ENCODE measurements at regions not wholly inside any gene's neighbourhood (a gene's known extent, or its start where the extent isn't known, plus 50 kb on each side); places are given as distances from the start of the nearest gene placed in this dataset.
A peak's percentile ranks its signal among the peaks of the same experiment; 100 is the strongest.

DNA sequence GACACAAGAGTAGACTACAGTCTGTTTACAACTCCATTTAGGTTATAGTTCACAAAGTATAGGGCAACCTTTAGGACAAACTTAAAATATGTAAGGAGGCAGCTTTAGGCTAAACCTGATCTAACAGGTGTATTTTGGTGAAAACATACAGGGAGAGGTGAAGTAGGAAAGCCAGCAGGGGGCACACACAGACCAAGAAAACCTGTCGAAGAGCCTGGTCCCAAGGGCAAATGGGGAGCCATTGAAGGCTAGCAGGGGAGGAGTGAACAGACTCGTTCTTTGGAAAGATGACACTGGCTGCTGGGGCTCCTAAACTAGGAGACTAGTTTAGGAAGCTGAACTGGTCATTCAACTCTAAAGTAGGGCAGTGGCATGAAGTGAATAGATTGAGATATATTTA lies 138.8 kb upstream of the WSCD2 start:
- no peaks in the 10 kb centered on the region for H3K79me1 ChIP-seq (ENCODE audit: low read depth in 1 of 2, low read length in 2 of 2)
- ChIA-PET POLR2A (ENCODE audit: unreplicated experiment) (no interaction called here), CTCF (no interaction called here)
- H3K4me3 ChIP-seq (ENCODE audit: insufficient read depth, low read depth, low read length), result no peak overlapping the region
- no peak overlapping the region for H2AK9ac ChIP-seq (replicated peaks; ENCODE audit: low read depth, low read length, poor library complexity)
- H3K27me3 ChIP-seq (ENCODE audit: control insufficient read depth, insufficient read depth, low read length), result no peaks in the 10 kb centered on the region
- H3K23ac ChIP-seq (ENCODE audit: low read depth, low read length), result no peak overlapping the region
- BruUV-seq (replicated peaks), result no TSS peak
- no peak for DNase-seq
- in situ Hi-C loops (cut with MboI; ENCODE audit: low sequenced_read_pairs), result no loop called here
- no peak overlapping the region for H2BK120ac ChIP-seq (ENCODE audit: low read depth, low read length)
- H3K4ac ChIP-seq (ENCODE audit: low read depth, low read length), result no peak overlapping the region
- no peak overlapping the region for H3K56ac ChIP-seq (ENCODE audit: extremely low read depth, insufficient read depth, low read length)
- dilution Hi-C loops (cut with HindIII; ENCODE audit: low sequenced_read_pairs, unreplicated experiment), result no loop called here
- no peaks in the 10 kb centered on the region for H4K20me1 ChIP-seq (ENCODE audit: insufficient read depth, low read length)
- H2AFZ ChIP-seq (replicated peaks; ENCODE audit: low read length, poor library complexity), result no peak overlapping the region
- no peak overlapping the region for H3K14ac ChIP-seq (replicated peaks; ENCODE audit: low read depth, low read length)
- H3K18ac ChIP-seq (ENCODE audit: low read depth, low read length), result no peak overlapping the region
- H3K9ac ChIP-seq (ENCODE audit: low read depth, low read length), result no peak overlapping the region
- TF ChIP-seq SMC3 (IDR thresholded peaks at IDR 0.05; ENCODE audit: low read depth, low read length) (peak; percentile 12; the same call in 1 of the 2 replicates), RAD21 (IDR thresholded peaks at IDR 0.05; ENCODE audit: low read length) (peak; percentile 19; the same call in 1 of the 2 replicates), RCOR1 (IDR thresholded peaks at IDR 0.05; ENCODE audit: insufficient replicate concordance, low read length) (no peak)
- TF ChIP-seq, protein P1, sequence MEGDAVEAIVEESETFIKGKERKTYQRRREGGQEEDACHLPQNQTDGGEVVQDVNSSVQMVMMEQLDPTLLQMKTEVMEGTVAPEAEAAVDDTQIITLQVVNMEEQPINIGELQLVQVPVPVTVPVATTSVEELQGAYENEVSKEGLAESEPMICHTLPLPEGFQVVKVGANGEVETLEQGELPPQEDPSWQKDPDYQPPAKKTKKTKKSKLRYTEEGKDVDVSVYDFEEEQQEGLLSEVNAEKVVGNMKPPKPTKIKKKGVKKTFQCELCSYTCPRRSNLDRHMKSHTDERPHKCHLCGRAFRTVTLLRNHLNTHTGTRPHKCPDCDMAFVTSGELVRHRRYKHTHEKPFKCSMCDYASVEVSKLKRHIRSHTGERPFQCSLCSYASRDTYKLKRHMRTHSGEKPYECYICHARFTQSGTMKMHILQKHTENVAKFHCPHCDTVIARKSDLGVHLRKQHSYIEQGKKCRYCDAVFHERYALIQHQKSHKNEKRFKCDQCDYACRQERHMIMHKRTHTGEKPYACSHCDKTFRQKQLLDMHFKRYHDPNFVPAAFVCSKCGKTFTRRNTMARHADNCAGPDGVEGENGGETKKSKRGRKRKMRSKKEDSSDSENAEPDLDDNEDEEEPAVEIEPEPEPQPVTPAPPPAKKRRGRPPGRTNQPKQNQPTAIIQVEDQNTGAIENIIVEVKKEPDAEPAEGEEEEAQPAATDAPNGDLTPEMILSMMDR (conservative IDR thresholded peaks at IDR 0.05; ENCODE audit: low read depth, low read length), result peak; percentile 13; the same call in 1 of the 2 replicates
- no peak overlapping the region for H4K5ac ChIP-seq (ENCODE audit: low read depth, low read length)
- no peaks in the 10 kb centered on the region for H3K36me3 ChIP-seq (ENCODE audit: control insufficient read depth, insufficient read depth, low read length)
- no peaks in the 10 kb centered on the region for H3K4me1 ChIP-seq (ENCODE audit: control insufficient read depth, insufficient read depth, low read length)
- no CpG with 5 or more reads among the region's 2 CpGs for WGBS, 2 experiments (ENCODE audit: extremely low coverage in 2 of 2, insufficient read length in 1 of 2)
- no peak overlapping the region for H2BK5ac ChIP-seq (ENCODE audit: low read depth, low read length, poor library complexity, severe bottlenecking)
- H2BK15ac ChIP-seq (ENCODE audit: low read depth, low read length), result no peak overlapping the region
- no peak overlapping the region for H3K27ac ChIP-seq (ENCODE audit: insufficient read depth, low read length)
- H2BK20ac ChIP-seq (ENCODE audit: low read depth, low read length), result no peak overlapping the region
- H4K91ac ChIP-seq (ENCODE audit: insufficient read depth, low read depth, low read length), result no peak overlapping the region
- H3K4me2 ChIP-seq (ENCODE audit: low read depth, low read length), result no peak overlapping the region
- H3K9me3 ChIP-seq (ENCODE audit: control insufficient read depth, insufficient read depth, low read length), result no peaks in the 10 kb centered on the region
- no peak overlapping the region for H2AK5ac ChIP-seq (ENCODE audit: low read depth, low read length)
- no peaks in the 10 kb centered on the region for H3K9me1 ChIP-seq (ENCODE audit: insufficient read depth, low read length)
- H4K8ac ChIP-seq (ENCODE audit: low read depth in 2 of 2, low read length in 2 of 2), result no peak overlapping the region
- intact Hi-C loops (cut with micrococcal nuclease), result loop anchor here (5.0 kb wide), 1 partner anchor 522 kb away; no protein-coding TSS in a partner anchor
- no peak for ATAC-seq (ENCODE audit: low read depth)

Data from IMR-90 (cell line).